ENCODE measurements at regions not wholly inside any gene's neighbourhood (a gene's known extent, or its start where the extent isn't known, plus 50 kb on each side); places are given as distances from the start of the nearest gene placed in this dataset.
A peak's percentile ranks its signal among the peaks of the same experiment; 100 is the strongest.

DNA sequence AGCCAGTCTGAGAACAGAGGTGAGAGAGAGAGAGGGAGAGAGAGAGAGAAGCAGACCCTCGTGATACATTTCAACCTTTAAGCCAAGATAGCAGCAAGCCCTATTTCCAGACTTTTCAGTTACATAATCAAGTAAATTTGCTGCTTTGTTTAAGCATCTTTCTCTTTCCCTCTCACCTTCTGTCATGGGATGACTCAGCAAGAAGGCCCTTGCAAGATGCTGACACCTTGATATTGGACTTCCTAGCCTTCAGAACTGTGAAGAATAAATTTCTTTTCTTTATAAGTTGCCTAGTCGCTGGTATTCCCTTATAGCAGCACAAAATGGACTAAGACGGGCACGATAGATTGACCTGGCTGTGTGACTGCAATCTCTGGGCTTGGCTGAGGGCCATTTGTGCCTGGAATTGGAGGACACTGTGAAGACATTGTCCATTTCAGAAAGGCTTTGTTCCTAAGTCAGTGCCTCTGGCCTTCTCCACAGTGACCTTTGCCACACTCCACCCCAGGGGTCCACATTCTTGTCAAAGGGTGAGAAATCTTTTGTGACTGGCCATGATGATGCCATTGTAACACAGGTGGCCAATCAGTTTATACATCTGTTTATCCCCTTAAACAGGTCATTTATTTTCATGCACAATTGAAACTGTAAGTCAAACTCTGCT lies 51.3 kb upstream of the ITSN2 start:
- TF ChIP-seq, protein P1, sequence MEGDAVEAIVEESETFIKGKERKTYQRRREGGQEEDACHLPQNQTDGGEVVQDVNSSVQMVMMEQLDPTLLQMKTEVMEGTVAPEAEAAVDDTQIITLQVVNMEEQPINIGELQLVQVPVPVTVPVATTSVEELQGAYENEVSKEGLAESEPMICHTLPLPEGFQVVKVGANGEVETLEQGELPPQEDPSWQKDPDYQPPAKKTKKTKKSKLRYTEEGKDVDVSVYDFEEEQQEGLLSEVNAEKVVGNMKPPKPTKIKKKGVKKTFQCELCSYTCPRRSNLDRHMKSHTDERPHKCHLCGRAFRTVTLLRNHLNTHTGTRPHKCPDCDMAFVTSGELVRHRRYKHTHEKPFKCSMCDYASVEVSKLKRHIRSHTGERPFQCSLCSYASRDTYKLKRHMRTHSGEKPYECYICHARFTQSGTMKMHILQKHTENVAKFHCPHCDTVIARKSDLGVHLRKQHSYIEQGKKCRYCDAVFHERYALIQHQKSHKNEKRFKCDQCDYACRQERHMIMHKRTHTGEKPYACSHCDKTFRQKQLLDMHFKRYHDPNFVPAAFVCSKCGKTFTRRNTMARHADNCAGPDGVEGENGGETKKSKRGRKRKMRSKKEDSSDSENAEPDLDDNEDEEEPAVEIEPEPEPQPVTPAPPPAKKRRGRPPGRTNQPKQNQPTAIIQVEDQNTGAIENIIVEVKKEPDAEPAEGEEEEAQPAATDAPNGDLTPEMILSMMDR (IDR thresholded peaks at IDR 0.05) = no peak

DNA sequence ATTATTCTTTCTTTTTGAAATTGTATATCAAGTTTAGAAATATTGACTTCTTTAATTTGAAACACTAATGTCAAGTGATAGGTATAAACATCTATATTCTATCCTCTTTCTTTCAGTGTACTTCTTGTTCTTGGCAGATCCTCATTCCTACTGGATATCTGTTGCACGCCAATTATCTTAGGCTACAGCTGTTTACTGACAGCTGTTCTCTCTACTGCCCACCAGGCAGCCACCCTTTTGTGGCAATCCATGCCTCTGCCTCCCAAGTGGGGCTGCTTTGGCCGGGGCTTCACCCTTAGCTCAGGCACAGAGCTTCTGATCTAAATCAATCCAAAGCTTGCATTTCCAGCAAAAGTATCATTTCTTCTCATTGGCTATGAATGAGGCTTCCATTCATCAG lies 50.6 kb upstream of the ITSN2 start:
- TF ChIP-seq, protein P1 (IDR thresholded peaks at IDR 0.05) = no peak

DNA sequence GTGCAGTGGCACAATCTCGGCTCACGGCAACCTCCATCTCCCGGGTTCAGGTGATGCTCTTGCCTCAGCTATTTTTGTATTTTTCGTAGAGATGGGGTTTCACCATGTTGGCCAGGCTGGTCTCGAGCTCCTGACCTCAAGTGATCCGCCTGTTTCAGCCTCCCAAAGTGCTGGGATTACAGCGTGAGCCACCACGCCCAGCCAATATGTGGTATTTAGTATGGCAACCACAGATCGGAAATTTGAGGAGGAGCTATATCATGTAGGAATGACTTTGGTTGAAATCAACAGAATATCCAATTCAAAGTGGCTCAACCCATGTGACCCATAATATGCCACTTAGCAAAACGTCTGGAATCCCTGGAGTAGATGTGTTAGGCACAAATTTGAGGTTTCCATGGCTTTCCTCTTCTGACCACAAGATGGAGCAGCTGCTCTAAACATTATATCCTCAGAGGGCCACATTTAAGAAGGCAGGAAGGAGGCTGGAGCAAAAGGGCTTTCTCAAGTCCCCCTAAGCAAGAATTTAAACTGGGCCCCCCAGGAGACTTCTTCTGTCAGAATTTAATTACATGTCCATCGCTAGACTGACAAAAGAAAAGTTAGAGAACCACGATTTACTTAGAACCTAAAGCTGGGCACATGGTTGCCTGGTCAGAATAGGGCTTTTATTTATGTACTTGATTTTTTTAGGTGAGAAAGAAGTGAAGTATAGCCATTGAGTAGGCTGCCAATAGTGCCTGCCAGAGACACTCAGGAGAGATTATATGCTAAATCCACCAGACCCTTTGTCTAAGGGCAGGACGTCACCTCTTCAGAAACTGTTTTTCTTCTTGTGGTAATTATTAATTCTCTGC lies 49.6 kb upstream of the ITSN2 start:
- TF ChIP-seq, protein P1 (IDR thresholded peaks at IDR 0.05) = peak; percentile 74
